Neural crest cell (in vitro differentiated cells): ENCODE measurements at regions not wholly inside any gene's neighbourhood (a gene's known extent, or its start where the extent isn't known, plus 50 kb on each side); places are given as distances from the start of the nearest gene placed in this dataset.

Experiments
- DNase-seq: peaks from one replicate; pipeline ENCODE4 v3.0.0; 2021; ENCODE audit warnings: low read depth, mixed read lengths, low spot score
- H3K27ac Mint-ChIP-seq: one replicate; pipeline ENCODE4 v1.8.0; 2021; ENCODE audit warnings: mild to moderate bottlenecking, mixed read lengths; ENCODE audit not compliant: unreplicated experiment
- H3K27me3 Mint-ChIP-seq: 2 replicates; pipeline ENCODE4 v1.8.0; 2021; ENCODE audit warnings: low read depth, mild to moderate bottlenecking, mixed read lengths
- H3K36me3 Mint-ChIP-seq: 2 replicates; pipeline ENCODE4 v1.8.0; 2021; ENCODE audit warnings: low read depth, mild to moderate bottlenecking, mixed read lengths
- H3K4me1 Mint-ChIP-seq: 2 replicates; pipeline ENCODE4 v1.8.0; 2021; ENCODE audit warnings: mixed read lengths
- H3K4me3 Mint-ChIP-seq: one replicate; pipeline ENCODE4 v1.8.0; 2021; ENCODE audit warnings: mild to moderate bottlenecking, mixed read lengths
- H3K9me3 Mint-ChIP-seq: 2 replicates; pipeline ENCODE4 v1.8.0; 2021; ENCODE audit warnings: mixed read lengths
- TF ChIP-seq, protein P1 (sequence below): fragments of 200-600 bp; sonication (generic); conservative IDR thresholded peaks from 2 replicates; pipeline ENCODE4 v1.5.0; 2021; ENCODE audit warnings: antibody characterized with exemption, mild to moderate bottlenecking

DNA sequence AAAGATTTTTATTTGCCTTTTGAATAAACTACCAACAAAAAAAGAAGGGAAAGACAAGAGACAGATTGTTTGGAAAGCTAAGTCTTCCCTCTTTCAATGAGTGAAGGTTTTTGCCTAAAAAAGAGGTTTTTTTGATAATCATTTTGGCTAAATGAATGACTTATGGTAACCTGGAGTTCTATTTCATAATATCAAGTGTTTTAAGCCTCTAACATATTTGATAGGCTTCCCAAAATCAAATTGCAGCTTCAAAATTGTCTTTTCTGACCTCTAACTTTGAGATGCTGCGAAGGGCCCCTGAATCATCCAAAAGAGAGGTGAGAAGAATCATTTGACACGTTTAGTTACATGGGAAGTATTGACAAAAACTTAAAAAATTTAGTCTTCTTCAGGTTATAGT lies 53.0 kb upstream of the NAMPT start:
- H3K27me3 Mint-ChIP-seq = no peaks in the 10 kb centered on the region
- H3K36me3 Mint-ChIP-seq = peaks cover 3% of the 10 kb centered on the region
- peaks cover 24% of the 10 kb centered on the region for H3K9me3 Mint-ChIP-seq
- H3K4me1 Mint-ChIP-seq = no peaks in the 10 kb centered on the region
- TF ChIP-seq, protein P1, sequence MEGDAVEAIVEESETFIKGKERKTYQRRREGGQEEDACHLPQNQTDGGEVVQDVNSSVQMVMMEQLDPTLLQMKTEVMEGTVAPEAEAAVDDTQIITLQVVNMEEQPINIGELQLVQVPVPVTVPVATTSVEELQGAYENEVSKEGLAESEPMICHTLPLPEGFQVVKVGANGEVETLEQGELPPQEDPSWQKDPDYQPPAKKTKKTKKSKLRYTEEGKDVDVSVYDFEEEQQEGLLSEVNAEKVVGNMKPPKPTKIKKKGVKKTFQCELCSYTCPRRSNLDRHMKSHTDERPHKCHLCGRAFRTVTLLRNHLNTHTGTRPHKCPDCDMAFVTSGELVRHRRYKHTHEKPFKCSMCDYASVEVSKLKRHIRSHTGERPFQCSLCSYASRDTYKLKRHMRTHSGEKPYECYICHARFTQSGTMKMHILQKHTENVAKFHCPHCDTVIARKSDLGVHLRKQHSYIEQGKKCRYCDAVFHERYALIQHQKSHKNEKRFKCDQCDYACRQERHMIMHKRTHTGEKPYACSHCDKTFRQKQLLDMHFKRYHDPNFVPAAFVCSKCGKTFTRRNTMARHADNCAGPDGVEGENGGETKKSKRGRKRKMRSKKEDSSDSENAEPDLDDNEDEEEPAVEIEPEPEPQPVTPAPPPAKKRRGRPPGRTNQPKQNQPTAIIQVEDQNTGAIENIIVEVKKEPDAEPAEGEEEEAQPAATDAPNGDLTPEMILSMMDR = no peak
- H3K27ac Mint-ChIP-seq = no peak overlapping the region
- no peak overlapping the region for H3K4me3 Mint-ChIP-seq
- DNase-seq = no peak

DNA sequence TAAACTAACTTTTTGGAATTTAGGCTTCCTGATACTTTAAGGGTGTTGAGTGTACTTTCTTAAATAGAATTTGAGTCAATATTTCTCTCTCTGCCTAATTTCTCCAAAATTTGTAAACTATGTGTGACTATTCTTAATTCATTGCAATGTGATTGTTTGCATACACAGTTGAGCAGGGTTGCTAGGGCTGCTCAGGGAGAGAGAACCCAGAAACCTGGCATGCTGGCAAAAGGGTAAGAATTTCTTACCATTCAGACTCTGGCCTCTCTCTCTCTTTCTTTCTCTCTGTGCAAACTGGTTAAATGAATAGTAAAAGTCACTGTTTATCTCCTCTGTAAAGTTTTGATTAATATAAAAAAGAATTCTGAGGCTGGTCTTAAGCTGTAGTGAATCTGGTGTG lies 51.0 kb upstream of the NAMPT start:
- peaks cover 13% of the 10 kb centered on the region for H3K9me3 Mint-ChIP-seq
- H3K36me3 Mint-ChIP-seq = peaks cover 3% of the 10 kb centered on the region

More for the DNA sequence above, 51.0 kb upstream of the NAMPT start:
- H3K27ac Mint-ChIP-seq = no peak overlapping the region
- no peak for DNase-seq
- H3K4me1 Mint-ChIP-seq = no peaks in the 10 kb centered on the region
- no peak overlapping the region for H3K4me3 Mint-ChIP-seq
- H3K27me3 Mint-ChIP-seq = no peaks in the 10 kb centered on the region
- TF ChIP-seq, protein P1 = no peak
